K562 (cell line): ENCODE measurements at regions not wholly inside any gene's neighbourhood (a gene's known extent, or its start where the extent isn't known, plus 50 kb on each side); places are given as distances from the start of the nearest gene placed in this dataset.

ENCODE experiments used
- ATAC-seq: fragments of 200-7000 bp; cut with Tn5 transposase; 3 replicates; pipeline ENCODE4 v1.9.1; 2020; ENCODE audit warnings: moderate library complexity
- BruUV-seq: library from RNA; stranded (reverse); fragments of 400-500 nt; replicated peaks from 2 replicates; lab custom pipeline; 2021; lab: Mats Ljungman, UMichigan
- CTCF ChIA-PET: fragments of 300-600 bp; formaldehyde crosslinking; extraction: SDS; loops from one replicate; lab custom pipeline; 2021; ENCODE audit warnings: low intra/inter-chr PET ratio; lab: Yijun Ruan, JAX
- POLR2A ChIA-PET: fragments of 300-600, 350-650 bp; sonication (Branson Sonifier 250); formaldehyde crosslinking; extraction: SDS; loops from one replicate; lab custom pipeline; 2021; ENCODE audit warnings: antibody characterized with exemption, inconsistent platforms; lab: Yijun Ruan, JAX
- DNase-seq, 4 experiments: peaks; one replicate each; pipeline versions ENCODE4 v3.0.0 to v3.0.0-alpha.2; 2011 to 2018; ENCODE audit warnings: low spot score in 3 of 4, mixed read lengths in 3 of 4; ENCODE audit errors: extremely low read depth in 1 of 4
- FAIRE-seq: peaks from 2 replicates; lab custom pipeline; 2011; peaks lifted over from hg19 to GRCh38; lab: Jason Lieb, UNC
- H2AFZ ChIP-seq: 2 replicates; pipeline ENCODE4 v1.6.0; 2011; ENCODE audit warnings: low read depth, low read length, control low read depth, inconsistent platforms
- H3K27ac ChIP-seq: fragments of 200-600 bp; 3 replicates; pipeline ENCODE4 v1.8.0; 2011; ENCODE audit warnings: low read depth, mild to moderate bottlenecking, control low read depth, inconsistent platforms, low read length, moderate library complexity, mixed read lengths; ENCODE audit errors: extremely low read depth
- H3K27me3 ChIP-seq, 2 experiments: fragments of 300-600 bp in 1 of 2; 2 replicates in 1 of 2; 3 replicates in 1 of 2; pipeline versions ENCODE4 v1.6.0 to v1.8.0; 2011; ENCODE audit warnings: inconsistent platforms in 2 of 2, low read length in 2 of 2, mild to moderate bottlenecking in 1 of 2, mixed read lengths in 1 of 2, moderate library complexity in 1 of 2; ENCODE audit not compliant: control insufficient read depth in 2 of 2, insufficient read depth in 2 of 2
- H3K36me3 ChIP-seq: fragments of 300-600 bp; 3 replicates; pipeline ENCODE4 v1.8.0; 2011; ENCODE audit warnings: mild to moderate bottlenecking, low read length, inconsistent platforms; ENCODE audit not compliant: control insufficient read depth, insufficient read depth
- H3K4me1 ChIP-seq, 2 experiments: fragments of 200-600 bp in 1 of 2; replicated peaks in 1 of 2; 2 replicates in 1 of 2; 3 replicates in 1 of 2; pipeline versions ENCODE4 v1.5.1 to v1.8.0; 2011; ENCODE audit warnings: inconsistent platforms in 2 of 2, low read length in 2 of 2, mild to moderate bottlenecking in 1 of 2, mixed read lengths in 1 of 2, moderate library complexity in 1 of 2; ENCODE audit not compliant: control insufficient read depth in 2 of 2, insufficient read depth in 2 of 2
- H3K4me2 ChIP-seq: 2 replicates; pipeline ENCODE4 v1.6.1; 2011; ENCODE audit warnings: low read length, control low read depth, inconsistent platforms, mixed read lengths; ENCODE audit not compliant: insufficient read depth
- H3K4me3 ChIP-seq: fragments of 200-600 bp; sonication (generic), shearing (Covaris generic); 2 replicates; pipeline ENCODE4 v1.5.1; 2016; ENCODE audit warnings: control low read depth, inconsistent platforms
- H3K79me2 ChIP-seq: fragments of 200-600 bp; 3 replicates; pipeline ENCODE4 v1.8.0; 2011; ENCODE audit warnings: low read length, inconsistent platforms; ENCODE audit not compliant: control insufficient read depth, insufficient read depth
- H3K9ac ChIP-seq, 2 experiments: 2 replicates each; pipeline versions ENCODE4 v1.6.0 to v1.6.1; 2011; ENCODE audit warnings: low read depth in 2 of 2, low read length in 2 of 2, control low read depth in 1 of 2, inconsistent platforms in 1 of 2, mild to moderate bottlenecking in 1 of 2, mixed read lengths in 1 of 2; ENCODE audit not compliant: insufficient read depth in 1 of 2
- H3K9me1 ChIP-seq: one replicate; pipeline ENCODE4 v1.6.0; 2011; ENCODE audit warnings: inconsistent platforms, mild to moderate bottlenecking, low read length, moderate library complexity; ENCODE audit not compliant: control insufficient read depth, insufficient read depth
- H3K9me3 ChIP-seq: replicated peaks from 2 replicates; pipeline ENCODE4 v1.5.1; 2011; ENCODE audit warnings: low read depth, low read length, inconsistent platforms; ENCODE audit not compliant: control insufficient read depth, insufficient read depth
- H4K20me1 ChIP-seq: replicated peaks from 2 replicates; pipeline ENCODE4 v1.6.1; 2011; ENCODE audit warnings: low read length, inconsistent platforms, mixed read lengths; ENCODE audit not compliant: control insufficient read depth, insufficient read depth
- ARID2 ChIP-seq: fragments of 450-650 bp; IDR thresholded peaks from 2 replicates; pipeline ENCODE4 v1.6.1; 2017; ENCODE audit warnings: antibody characterized with exemption, mild to moderate bottlenecking
- BRF1 ChIP-seq: IDR thresholded peaks from 3 replicates; pipeline ENCODE4 v1.6.1; 2011; ENCODE audit warnings: borderline replicate concordance, mild to moderate bottlenecking; ENCODE audit not compliant: insufficient read length; ENCODE audit errors: extremely low read depth
- CBX3 ChIP-seq, 2 experiments: IDR thresholded peaks; 1 replicate in 1 of 2; 2 replicates in 1 of 2; pipeline ENCODE4 v1.6.1; 2012; ENCODE audit warnings: inconsistent platforms in 2 of 2, low read length in 2 of 2, borderline replicate concordance in 1 of 2, control low read depth in 1 of 2
- CREB3 ChIP-seq: fragments of 450-650 bp; conservative IDR thresholded peaks from 2 replicates; pipeline ENCODE4 v1.6.1; 2016; ENCODE audit warnings: missing genetic modification characterization, low read depth, mild to moderate bottlenecking, missing compliant biosample characterization, moderate library complexity
- CXXC5 ChIP-seq: fragments of 250-450 bp; sonication (Bioruptor Pico); IDR thresholded peaks from 2 replicates; pipeline ENCODE4 v1.8.0; 2022; ENCODE audit warnings: inconsistent platforms, mild to moderate bottlenecking, moderate library complexity
- HDAC1 ChIP-seq, 2 experiments: fragments of 450-650 bp; IDR thresholded peaks; 2 replicates each; pipeline ENCODE4 v1.6.1; 2016 to 2017; ENCODE audit warnings: inconsistent platforms in 1 of 2, mild to moderate bottlenecking in 1 of 2, moderate library complexity in 1 of 2
- MEF2D ChIP-seq: conservative IDR thresholded peaks from 2 replicates; pipeline ENCODE4 v1.6.1; 2016; ENCODE audit warnings: low read depth, missing genetic modification characterization, missing compliant biosample characterization
- NCOA2 ChIP-seq, 2 experiments: fragments of 450-650 bp; IDR thresholded peaks; 2 replicates each; pipeline ENCODE4 v1.6.1; 2018; ENCODE audit warnings: mild to moderate bottlenecking in 2 of 2, moderate library complexity in 1 of 2; ENCODE audit not compliant: partially characterized antibody in 2 of 2
- NFATC3 ChIP-seq: fragments of 450-650 bp; IDR thresholded peaks from 2 replicates; pipeline ENCODE4 v1.6.1; 2017; ENCODE audit warnings: mild to moderate bottlenecking
- TEAD2 ChIP-seq: fragments of 450-650 bp; IDR thresholded peaks from 2 replicates; pipeline ENCODE4 v1.6.1; 2016; ENCODE audit warnings: missing genetic modification characterization, control low read depth, missing compliant biosample characterization
- TSHZ1 ChIP-seq: fragments of 250-450 bp; sonication (Bioruptor Pico); IDR thresholded peaks from 2 replicates; pipeline ENCODE4 v1.4.0; 2020; ENCODE audit warnings: mild to moderate bottlenecking, moderate library complexity
- ZC3H8 ChIP-seq: fragments of 450-650 bp; IDR thresholded peaks from 2 replicates; pipeline ENCODE4 v1.6.1; 2017
- ZFP36 ChIP-seq: fragments of 150-350 bp; IDR thresholded peaks from 2 replicates; pipeline ENCODE4 v1.6.1; 2018; ENCODE audit warnings: low read length, low read depth; ENCODE audit not compliant: partially characterized antibody
- ZNF133 ChIP-seq: fragments of 250-450 bp; sonication (Bioruptor Pico); IDR thresholded peaks from 2 replicates; pipeline ENCODE4 v1.4.0; 2020; ENCODE audit warnings: mild to moderate bottlenecking
- ZNF253 ChIP-seq: fragments of 250-450 bp; sonication (Bioruptor Pico); conservative IDR thresholded peaks from 2 replicates; pipeline ENCODE4 v1.6.1; 2021; ENCODE audit warnings: mild to moderate bottlenecking
- WGBS: fragments of 100-300 bp; shearing (Covaris generic); methylation state at CpG from one replicate; pipeline ENCODE4 v1.1.6; 2016; ENCODE audit warnings: low coverage, mixed read lengths; ENCODE audit not compliant: insufficient coverage; ENCODE audit errors: missing lambda C conversion rate; 5-methylcytosine and 5-hydroxymethylcytosine counted together
- in situ Hi-C: fragments of 300-500 bp; cut with MboI; formaldehyde crosslinking; loops from 4 replicates; pipeline ENCODE4 v1.15.0; 2018; ENCODE audit warnings: inconsistent platforms, mixed read lengths
- intact Hi-C: fragments of 100-400 bp; cut with micrococcal nuclease; formaldehyde crosslinking; loops from 2 replicates; pipeline ENCODE4 v1.14.2; 2022
- TF ChIP-seq, protein P1 (sequence below): fragments of 450-650 bp; formaldehyde crosslinking; conservative IDR thresholded peaks from 2 replicates; pipeline ENCODE4 v1.4.0; 2022; ENCODE audit warnings: mild to moderate bottlenecking, missing genetic modification characterization
- TF ChIP-seq, protein P2 (sequence below): fragments of 250-450 bp; sonication (Bioruptor Pico); IDR thresholded peaks from 2 replicates; pipeline ENCODE4 v1.9.0; 2021; ENCODE audit warnings: mild to moderate bottlenecking

GRCh38 chr3:104452697-104453096 lies 914.0 kb upstream of the ALCAM start:
- ATAC-seq (no peak), FAIRE-seq (no peak), DNase-seq (no peak)
- Histone ChIP-seq H2AFZ (no peak overlapping the region), H3K79me2 (no peaks in the 10 kb centered on the region), H3K36me3 (no peaks in the 10 kb centered on the region), H3K9me3 (no peaks in the 10 kb centered on the region), H3K9ac (no peak overlapping the region), H3K4me1 (no peaks in the 10 kb centered on the region), H3K9me1 (no peaks in the 10 kb centered on the region), H4K20me1 (no peaks in the 10 kb centered on the region), H3K4me2 (no peak overlapping the region), H3K27ac (no peak overlapping the region), H3K27me3 (no peaks in the 10 kb centered on the region), H3K4me3 (no peak overlapping the region)
- CTCF ChIA-PET = no interaction called here
- in situ Hi-C loops = no loop called here
- POLR2A ChIA-PET = interaction anchor here (0.6 kb wide), 1 partner anchor 1802 kb away, joined by 3 read pairs; no protein-coding TSS in a partner anchor
- WGBS = 0% methylated on average over 4 of the region's 4 CpGs
- intact Hi-C loops = no loop called here
- no TSS peak for BruUV-seq
- TF ChIP-seq ZC3H8 (no peak), TEAD2 (tag) (no peak), ZNF133 (CRISPR knock-in tag) (no peak), MEF2D (no peak), CXXC5 (CRISPR knock-in tag) (no peak), HDAC1 (IDR thresholded peaks at IDR 0.05) (no peak), CREB3 (tag) (no peak), ZNF253 (CRISPR knock-in tag) (no peak), ZFP36 (no peak), ARID2 (no peak), CBX3 (IDR thresholded peaks at IDR 0.05; ENCODE audit: borderline replicate concordance in 1 of 2, low read length in 2 of 2) (no peak), NCOA2 (IDR thresholded peaks at IDR 0.05; ENCODE audit: partially characterized antibody in 2 of 2) (no peak), BRF1 (no peak), TSHZ1 (no peak), NFATC3 (no peak)
- TF ChIP-seq, protein P1, sequence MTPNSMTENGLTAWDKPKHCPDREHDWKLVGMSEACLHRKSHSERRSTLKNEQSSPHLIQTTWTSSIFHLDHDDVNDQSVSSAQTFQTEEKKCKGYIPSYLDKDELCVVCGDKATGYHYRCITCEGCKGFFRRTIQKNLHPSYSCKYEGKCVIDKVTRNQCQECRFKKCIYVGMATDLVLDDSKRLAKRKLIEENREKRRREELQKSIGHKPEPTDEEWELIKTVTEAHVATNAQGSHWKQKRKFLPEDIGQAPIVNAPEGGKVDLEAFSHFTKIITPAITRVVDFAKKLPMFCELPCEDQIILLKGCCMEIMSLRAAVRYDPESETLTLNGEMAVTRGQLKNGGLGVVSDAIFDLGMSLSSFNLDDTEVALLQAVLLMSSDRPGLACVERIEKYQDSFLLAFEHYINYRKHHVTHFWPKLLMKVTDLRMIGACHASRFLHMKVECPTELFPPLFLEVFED (CRISPR knock-in tag) = no peak
- TF ChIP-seq, protein P2, sequence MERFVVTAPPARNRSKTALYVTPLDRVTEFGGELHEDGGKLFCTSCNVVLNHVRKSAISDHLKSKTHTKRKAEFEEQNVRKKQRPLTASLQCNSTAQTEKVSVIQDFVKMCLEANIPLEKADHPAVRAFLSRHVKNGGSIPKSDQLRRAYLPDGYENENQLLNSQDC = no peak
